ENCODE measurements at regions not wholly inside any gene's neighbourhood (a gene's known extent, or its start where the extent isn't known, plus 50 kb on each side); places are given as distances from the start of the nearest gene placed in this dataset.

- no peak for TF ChIP-seq PRDM15 (CRISPR knock-in tag; IDR thresholded peaks at IDR 0.05)
- TF ChIP-seq MLLT10 (CRISPR knock-in tag; IDR thresholded peaks at IDR 0.05), result no peak
- no peak for TF ChIP-seq HNF4G (IDR thresholded peaks at IDR 0.05; ENCODE audit: borderline replicate concordance, low read depth, low read length)
- TF ChIP-seq HNF4G (CRISPR knock-in tag; IDR thresholded peaks at IDR 0.05; ENCODE audit: borderline replicate concordance, low read depth), result no peak
- TF ChIP-seq ZNF296 (CRISPR knock-in tag; conservative IDR thresholded peaks at IDR 0.05), result no peak
- no peak for TF ChIP-seq SMAD1 (CRISPR knock-in tag; IDR thresholded peaks at IDR 0.05; ENCODE audit: borderline replicate concordance, low read depth)
- no peak for TF ChIP-seq ZNF83 (CRISPR knock-in tag; IDR thresholded peaks at IDR 0.05; ENCODE audit: borderline replicate concordance)
- no peak for TF ChIP-seq REL (CRISPR knock-in tag; conservative IDR thresholded peaks at IDR 0.05)
- TF ChIP-seq, protein P1, sequence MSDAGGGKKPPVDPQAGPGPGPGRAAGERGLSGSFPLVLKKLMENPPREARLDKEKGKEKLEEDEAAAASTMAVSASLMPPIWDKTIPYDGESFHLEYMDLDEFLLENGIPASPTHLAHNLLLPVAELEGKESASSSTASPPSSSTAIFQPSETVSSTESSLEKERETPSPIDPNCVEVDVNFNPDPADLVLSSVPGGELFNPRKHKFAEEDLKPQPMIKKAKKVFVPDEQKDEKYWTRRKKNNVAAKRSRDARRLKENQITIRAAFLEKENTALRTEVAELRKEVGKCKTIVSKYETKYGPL (CRISPR knock-in tag; IDR thresholded peaks at IDR 0.05), result no peak
- TF ChIP-seq, protein P2, sequence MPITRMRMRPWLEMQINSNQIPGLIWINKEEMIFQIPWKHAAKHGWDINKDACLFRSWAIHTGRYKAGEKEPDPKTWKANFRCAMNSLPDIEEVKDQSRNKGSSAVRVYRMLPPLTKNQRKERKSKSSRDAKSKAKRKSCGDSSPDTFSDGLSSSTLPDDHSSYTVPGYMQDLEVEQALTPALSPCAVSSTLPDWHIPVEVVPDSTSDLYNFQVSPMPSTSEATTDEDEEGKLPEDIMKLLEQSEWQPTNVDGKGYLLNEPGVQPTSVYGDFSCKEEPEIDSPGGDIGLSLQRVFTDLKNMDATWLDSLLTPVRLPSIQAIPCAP (CRISPR knock-in tag; IDR thresholded peaks at IDR 0.05; ENCODE audit: low read depth), result no peak
- TF ChIP-seq ZNF619 (CRISPR knock-in tag; IDR thresholded peaks at IDR 0.05), result no peak
- TF ChIP-seq, protein P3, sequence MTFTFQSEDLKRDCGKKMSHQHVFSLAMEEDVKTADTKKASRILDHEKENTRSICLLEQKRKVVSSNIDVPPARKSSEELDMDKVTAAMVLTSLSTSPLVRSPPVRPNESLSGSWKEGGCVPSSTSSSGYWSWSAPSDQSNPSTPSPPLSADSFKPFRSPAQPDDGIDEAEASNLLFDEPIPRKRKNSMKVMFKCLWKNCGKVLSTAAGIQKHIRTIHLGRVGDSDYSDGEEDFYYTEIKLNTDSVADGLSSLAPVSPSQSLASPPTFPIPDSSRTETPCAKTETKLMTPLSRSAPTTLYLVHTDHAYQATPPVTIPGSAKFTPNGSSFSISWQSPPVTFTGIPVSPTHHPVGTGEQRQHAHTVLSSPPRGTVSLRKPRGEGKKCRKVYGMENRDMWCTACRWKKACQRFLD (CRISPR knock-in tag; IDR thresholded peaks at IDR 0.05; ENCODE audit: borderline replicate concordance), result no peak
- 0 out of 2 replicates have a peak, but pooled peaks have one; percentile 31 for TF ChIP-seq TBX3 (IDR thresholded peaks at IDR 0.05; ENCODE audit: borderline replicate concordance)
- TF ChIP-seq ZNF30 (CRISPR knock-in tag; IDR thresholded peaks at IDR 0.05), result no peak
- no peak for TF ChIP-seq NAIF1 (CRISPR knock-in tag; IDR thresholded peaks at IDR 0.05; ENCODE audit: borderline replicate concordance)
- no peak for TF ChIP-seq ZNF264 (CRISPR knock-in tag; IDR thresholded peaks at IDR 0.05)
- TF ChIP-seq ZNF709 (CRISPR knock-in tag; IDR thresholded peaks at IDR 0.05), result 0 out of 2 replicates have a peak, but pooled peaks have one; percentile 25
- TF ChIP-seq, protein P4, sequence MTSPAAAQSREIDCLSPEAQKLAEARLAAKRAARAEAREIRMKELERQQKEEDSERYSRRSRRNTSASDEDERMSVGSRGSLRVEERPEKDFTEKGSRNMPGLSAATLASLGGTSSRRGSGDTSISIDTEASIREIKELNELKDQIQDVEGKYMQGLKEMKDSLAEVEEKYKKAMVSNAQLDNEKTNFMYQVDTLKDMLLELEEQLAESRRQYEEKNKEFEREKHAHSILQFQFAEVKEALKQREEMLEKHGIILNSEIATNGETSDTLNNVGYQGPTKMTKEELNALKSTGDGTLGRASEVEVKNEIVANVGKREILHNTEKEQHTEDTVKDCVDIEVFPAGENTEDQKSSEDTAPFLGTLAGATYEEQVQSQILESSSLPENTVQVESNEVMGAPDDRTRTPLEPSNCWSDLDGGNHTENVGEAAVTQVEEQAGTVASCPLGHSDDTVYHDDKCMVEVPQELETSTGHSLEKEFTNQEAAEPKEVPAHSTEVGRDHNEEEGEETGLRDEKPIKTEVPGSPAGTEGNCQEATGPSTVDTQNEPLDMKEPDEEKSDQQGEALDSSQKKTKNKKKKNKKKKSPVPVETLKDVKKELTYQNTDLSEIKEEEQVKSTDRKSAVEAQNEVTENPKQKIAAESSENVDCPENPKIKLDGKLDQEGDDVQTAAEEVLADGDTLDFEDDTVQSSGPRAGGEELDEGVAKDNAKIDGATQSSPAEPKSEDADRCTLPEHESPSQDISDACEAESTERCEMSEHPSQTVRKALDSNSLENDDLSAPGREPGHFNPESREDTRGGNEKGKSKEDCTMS (CRISPR knock-in tag; conservative IDR thresholded peaks at IDR 0.05), result no peak
- no peak for TF ChIP-seq ZNF558 (CRISPR knock-in tag; IDR thresholded peaks at IDR 0.05; ENCODE audit: borderline replicate concordance)
- no peak for TF ChIP-seq ZNF446 (CRISPR knock-in tag; IDR thresholded peaks at IDR 0.05)
These were observed 162.6 kb upstream of the IRF2BP2 start (continued) for GRCh38 chr1:234772345-234773147.
